KG1 (cell line): ENCODE measurements at regions not wholly inside any gene's neighbourhood (a gene's known extent, or its start where the extent isn't known, plus 50 kb on each side); places are given as distances from the start of the nearest gene placed in this dataset.
"Not testable (repeated sequence)": the region's sequence is repeated elsewhere in the genome, so short reads cannot be mapped to it uniquely, and the experiment has no call there.

ENCODE experiments used
- DNase-seq: peaks from one replicate; lab custom pipeline; 2025; lab: John Stamatoyannopoulos, UW

DNA sequence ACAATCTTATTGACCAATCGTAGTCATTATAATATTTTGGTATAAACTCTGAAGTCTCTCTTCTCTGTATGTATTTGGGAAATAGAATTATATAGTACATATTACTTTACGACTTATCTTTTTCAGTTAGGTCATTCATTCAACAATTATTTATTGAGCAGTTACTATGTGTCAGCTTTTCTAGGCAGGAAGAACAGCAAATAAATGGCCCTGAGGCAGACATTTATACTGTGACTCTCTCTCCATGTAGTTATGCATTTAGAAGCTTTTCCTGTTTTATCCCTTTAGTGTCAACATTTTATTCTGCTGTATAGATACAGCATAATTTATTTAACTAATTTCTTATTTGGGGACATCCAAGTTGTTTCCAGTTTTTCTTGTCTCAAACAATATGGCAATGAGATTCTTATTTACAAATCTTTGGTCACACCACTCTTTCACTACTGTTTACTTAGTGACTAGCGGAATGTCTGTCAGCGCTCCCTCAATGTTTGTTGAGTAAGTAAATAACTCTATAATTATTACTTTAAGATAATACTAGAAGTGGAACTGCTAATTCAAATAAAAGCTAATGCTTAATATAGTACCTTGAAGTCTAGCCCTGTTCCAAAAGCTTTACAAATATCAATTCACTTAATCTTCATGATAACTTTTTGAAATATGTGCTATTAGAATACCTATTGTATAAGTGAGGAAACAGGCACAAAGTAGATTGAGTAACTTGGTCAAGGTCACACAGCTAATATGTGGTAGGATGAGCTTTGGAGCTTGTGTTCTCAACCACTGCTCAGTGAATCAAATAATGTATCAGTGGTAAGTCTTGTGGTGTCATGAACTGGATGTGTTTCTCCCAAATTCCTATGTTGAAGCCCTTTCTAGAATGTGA is 465.6 kb downstream of the SIPA1L2 start:
- DNase-seq: no peak

DNA sequence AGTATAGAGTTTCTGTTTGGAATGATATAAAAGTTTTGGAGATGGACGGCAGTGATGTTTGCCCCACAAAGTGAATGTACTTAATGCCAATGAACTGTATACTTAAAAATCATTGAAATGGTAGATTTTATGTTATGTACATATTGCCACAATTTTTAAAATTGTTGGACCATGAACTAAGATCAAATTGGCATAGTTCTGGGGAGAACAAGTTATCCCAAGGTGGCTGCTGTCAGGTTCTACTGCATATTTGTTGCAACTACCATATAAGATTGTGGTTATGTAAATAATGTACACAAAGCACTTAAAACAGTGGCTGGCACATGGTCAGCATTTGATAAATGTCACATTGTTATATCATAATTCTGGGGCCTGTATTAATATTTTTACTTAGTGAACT is 466.4 kb downstream of the SIPA1L2 start:
- DNase-seq: no peak

DNA sequence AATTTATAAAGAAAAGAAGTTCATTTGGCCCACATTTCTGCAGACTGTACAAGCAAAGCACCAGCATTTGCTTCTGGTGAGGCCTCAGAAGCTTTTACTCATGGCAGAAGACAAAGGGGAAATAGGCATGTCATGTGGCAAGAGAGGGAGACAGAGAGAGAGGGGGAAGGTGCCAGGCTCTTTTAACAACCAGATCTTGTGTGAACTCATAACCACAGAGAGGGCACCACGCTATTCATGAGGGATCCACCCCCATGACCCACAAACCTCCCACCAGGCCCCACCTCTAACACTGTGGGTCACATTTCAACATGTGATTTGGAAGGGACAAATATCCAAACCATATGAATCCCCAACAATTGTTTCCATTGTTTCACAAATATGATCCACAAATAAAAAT is 467.9 kb downstream of the SIPA1L2 start:
- no peak for DNase-seq

DNA sequence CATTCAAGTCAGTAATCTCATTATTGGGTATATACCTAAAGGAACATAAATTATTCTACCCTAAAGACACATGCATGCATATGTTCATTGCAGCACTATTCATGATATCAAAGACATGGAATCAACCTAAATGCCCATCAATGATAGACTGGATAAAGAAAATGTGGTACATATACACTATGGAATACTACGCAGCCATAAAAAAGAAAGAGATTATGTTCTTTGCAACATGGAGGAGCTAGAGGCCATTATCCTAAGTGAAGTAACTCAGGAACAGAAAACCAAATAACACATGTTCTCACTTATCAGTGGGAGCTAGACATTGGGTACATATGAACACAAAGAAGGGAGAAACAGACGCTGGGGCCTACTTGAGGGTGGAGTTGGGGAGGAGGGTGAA is 471.4 kb downstream of the SIPA1L2 start:
- not testable (repeated sequence) for DNase-seq

DNA sequence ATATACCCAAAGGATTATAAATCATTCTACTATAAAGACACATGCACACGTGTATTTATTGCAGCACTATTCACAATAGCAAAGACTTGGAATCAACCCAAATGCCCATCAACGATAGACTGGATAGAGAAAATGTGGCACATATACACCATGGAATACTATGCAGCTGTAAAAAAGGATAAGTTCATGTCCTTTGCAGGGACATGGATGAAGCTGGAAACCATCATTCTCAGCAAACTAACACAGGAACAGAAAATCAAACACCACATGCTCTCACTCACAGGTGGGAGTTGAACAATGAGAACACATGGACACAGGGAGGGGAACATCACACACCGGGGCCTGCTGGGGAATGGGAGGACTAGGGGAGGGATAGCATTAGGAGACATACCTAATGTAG is 473.9 kb downstream of the SIPA1L2 start:
- DNase-seq: not testable (repeated sequence)

DNA sequence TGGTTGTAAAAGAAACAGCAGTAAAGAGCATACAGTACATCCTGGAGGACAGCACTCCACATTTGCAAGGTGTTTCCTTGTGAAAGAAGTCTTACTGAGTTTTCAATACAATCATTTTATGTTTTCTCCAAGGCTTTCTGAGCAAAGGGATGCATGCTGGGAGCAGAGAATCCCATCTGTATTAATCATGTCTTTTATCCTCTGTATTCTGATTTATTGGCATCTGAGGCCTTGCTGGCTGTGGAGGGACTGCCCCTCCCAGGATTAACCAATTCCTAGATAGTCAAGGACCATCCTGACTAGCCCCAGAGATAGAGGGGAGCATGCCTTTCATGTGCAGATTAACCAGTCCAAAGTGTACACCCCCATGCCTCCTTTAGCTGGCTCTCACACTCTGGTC is 476.3 kb downstream of the SIPA1L2 start:
- no peak for DNase-seq

DNA sequence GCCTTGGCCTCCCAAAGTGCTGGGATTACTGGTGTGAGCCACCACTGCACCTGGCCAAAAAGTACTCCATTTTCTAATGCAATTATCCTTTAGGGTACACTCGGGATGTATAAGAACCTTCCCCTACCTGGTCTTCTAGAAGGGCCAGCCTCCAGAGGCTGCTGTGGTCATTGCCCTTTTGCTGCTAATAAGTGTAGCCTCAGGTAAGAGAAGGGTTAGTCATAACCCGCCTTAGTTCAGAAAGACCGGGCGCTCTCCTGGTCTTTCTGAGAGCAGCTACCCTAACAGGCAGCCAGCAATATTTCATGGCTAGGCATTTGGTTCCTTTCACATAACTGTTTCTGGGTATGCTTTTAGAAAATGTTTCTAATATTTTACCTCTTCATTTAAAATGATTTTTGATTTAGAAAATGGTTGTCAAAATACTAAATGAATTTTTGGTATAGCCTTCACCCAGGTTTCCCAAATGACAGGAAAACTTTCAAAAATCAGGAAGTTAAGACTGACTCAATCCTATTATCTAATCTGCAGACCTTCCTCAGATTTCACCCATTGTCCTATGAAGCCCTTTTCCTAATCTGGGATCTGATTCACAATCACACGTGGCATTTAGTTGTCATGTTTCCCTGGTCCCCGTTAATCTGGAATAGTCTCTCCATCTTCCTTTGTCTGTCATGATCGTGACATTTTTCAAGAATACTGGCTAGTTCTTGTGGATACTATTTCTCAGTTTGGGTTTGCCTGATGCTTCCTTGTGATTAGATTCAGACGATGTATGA is 479.0 kb downstream of the SIPA1L2 start:
- no peak for DNase-seq

DNA sequence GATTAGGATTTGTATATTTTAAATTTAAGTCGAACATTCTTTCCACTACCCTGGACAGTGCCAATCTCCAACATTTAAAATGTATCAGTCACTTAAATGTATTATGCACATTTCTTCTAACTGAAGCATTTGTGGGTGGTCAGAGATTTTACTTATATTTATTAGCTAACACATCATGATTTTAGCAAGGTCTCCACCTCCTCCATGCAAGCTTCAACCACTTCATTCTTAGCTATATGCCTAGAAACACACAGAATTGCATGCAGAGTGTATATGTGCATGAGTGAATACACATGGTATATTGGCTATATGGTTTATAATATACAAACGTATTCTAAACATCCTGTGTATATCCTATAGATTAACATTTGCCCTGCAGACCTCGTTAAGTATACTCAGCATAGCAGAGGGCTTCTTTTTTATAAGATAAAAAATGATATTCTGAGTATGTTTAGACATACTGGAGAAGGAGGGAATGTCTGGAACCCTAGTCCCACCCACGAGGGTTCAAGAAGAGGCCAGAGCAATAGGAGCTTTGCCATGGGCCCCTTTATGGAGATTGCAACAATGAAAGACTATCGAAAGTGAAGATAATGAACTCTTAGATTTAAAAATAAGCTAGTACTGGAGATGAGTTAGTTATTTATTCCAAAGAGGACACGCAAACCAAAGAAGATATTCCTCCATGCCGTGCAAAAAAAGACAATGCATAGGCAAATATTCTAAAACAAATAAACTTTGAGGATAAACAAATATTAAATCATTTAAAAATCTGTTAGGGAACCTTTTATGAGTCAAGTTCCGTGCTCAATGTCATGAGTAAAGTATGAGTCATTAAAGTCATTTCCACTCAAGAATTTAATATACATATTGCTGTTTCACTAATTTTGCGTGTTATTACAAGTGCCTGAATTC is 480.4 kb downstream of the SIPA1L2 start:
- no peak for DNase-seq

DNA sequence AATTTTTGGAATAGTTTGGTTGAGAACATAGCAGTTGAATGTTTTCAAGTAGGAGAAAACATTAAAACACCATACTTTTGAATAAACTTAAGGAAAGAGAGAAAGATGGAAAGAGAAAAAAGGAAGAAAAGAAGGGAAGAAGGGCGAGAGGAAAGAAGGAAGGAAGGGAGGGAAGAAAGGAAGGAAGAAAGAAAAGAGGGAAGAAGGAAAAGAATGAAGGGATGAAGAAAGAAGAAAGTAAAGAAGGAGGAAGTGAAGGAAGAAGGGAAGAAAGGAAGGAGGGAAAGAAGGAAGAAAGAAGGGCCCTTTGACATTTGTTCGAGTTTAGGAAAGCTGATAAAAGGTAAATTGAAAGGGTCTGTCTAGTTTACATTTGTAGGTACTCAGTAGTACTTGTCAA is 482.7 kb downstream of the SIPA1L2 start:
- DNase-seq: no peak

DNA sequence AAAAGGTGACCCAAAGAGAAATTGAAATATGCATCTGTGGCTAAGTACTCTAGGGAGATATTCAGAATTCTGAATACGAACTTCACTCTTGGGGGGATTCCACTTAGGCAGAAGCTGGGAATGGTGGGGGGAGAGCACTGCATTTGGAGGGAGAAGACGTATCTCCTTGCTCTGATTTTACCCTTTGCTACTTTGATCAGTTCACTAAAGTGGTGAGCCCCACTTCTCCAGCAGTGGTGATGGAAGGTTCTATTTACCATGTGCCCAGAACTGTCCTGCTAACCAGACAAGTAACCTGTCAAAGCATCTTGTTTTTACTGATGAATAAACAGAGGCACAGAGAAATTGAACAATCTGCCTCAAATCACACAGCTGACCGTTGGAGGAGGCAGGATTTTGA is 483.4 kb downstream of the SIPA1L2 start:
- DNase-seq: no peak

DNA sequence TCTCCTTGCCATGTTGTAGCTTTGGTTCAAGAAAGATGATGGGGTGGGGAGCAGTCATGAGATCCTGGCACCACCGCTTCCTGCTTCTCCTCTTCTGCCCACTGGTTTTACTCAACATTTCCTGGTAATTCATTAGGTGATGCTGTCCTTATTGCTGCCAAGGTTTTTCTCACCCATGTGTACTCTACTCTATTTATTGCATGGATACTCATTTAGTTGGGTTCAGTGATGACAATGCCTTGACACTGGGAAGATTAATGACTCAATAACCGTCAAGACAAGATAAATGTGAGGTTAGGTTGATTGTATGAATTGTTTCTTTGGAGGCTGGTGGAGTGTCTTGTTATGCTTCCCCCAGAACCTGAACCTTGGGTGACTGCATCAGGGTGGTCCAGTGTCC is 484.2 kb downstream of the SIPA1L2 start:
- no peak for DNase-seq

DNA sequence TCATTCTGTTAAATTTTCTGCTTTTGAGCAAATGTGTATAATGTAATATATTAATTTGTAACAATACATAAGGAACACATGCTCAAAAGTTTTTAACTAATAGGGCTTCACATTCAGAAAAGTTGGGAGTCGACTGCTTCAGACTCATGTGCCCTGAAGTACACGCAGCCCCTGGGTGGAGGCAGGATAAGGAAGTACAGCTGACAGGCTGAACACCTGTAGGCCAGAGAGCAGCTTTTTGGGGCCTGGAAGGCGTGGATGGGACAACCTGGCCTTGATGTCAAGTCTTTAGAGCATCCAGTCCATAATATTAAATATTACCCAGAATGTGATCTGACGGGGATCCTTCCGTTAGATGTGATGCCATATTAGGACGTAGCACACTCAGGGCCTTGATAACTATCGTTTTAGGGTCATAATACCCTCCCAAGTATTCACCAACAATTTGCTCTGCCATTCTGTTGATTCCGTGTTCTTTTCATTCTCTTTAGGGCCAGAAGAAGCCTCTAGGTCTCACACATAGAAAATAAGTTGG is 485.2 kb downstream of the SIPA1L2 start:
- DNase-seq: no peak

DNA sequence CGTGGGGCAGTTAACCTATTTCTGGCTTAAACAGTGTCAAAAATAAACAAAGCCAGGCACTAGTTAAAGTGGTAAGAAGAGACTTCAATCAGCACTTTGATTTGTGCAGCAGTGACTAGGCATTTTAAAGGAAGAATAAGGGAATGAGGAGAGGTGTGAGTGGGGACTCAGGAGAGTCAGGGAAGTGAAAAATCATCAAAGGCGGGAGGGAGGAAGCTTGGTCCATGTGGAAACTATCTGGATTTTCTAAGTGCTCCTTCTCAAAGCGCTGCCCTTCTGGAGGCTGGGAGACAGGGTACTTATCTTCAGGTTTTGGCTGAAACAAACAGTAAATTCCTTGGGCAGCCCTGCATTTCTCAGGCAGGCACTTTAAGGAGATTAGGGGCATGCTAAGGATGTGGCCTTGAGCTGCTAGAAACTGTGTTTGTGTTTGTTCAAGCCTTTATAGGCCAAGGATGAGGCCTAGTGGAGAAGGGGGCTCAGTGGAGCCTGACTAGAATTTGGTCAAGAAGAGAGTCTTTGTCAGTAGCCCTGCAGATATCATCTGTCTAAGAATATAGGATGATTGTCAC is 486.5 kb downstream of the SIPA1L2 start:
- DNase-seq: no peak

DNA sequence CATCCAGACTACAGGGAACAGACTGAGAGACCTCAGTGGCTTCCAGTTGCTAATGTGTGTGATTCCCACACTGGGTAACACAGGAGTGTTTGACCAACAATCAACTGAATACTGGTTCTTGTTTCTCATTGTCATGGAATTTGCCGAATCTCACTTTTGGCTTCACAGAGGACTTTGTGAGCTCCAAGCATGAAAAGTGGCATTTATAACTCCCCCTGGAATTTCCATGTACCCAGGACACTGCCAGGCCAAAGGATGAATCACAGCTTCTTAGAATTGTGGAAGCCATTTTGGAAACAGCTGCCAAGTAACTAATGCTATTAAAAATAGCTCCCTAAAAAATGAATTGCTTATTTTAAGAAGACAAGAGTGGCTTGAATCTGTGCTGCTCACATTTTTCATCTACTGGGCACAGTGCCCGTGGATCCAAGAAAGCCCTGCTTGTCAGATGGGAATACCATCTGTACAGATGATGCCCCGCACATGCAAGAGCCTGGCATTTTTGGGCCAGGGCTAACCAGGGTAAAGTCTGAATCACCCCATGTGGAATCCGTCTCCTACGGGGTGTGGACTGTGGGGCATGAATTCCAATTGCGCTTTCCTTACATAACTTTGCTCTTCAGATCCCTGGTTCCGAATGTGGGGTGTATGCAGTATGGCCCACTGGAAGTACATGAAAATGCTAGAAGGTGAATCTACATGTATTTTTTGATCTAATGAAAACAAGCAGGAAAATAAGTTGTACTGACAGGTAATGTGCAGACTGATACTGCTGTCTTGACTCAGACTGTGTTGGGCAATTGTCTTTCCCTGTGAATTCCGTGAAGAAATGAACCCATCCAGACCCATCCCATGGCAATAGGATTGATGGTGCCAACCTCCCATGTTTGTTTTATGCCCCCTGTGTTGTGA is 487.3 kb downstream of the SIPA1L2 start:
- DNase-seq: no peak

DNA sequence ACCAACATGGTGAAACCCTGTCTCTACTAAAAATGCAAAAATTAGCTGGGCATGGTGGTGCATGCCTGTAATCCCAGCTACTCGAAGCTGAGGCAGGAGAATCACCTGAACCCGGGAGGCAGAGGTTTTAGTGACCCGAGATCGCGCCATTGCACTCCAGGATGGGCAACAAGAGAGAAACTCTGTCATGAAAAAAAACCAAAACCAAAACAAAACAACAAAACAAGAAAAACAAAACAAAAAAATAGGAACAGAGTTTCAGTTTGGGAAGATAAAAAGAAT is 488.8 kb downstream of the SIPA1L2 start:
- DNase-seq: not testable (repeated sequence)

DNA sequence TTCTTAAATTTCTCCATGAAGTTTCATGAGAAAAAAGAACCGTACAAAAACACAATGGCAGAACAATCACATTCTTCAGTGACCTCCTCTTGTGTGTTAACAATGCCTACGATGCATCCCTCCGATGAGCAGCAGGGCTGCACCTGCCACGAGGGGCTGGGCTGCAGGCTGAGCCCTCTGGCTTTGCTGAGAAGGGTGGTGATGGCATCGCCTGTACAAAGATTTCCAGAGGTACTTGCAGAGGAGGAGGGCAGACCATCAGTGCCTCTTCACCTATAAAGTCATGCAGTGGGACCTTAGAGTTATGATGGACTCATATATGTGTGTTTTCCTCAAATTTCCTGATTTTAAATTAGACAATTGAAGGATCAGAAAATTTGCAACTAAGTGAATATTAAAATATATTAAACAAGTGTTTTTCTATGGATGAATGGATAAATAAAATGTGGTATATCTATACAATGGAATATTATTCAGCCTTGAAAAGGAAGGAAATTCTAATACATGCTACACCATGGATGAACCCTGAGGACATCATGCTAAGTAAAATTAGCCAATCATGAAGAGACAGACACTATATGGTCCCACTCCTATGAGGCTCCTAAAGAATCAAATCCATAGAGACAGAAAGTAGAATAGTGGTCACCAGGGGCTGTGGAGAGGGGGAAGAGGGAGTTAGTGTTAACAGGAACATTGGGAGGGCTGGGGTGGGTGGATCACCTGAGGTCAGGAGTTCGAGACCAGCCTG is 489.3 kb downstream of the SIPA1L2 start:
- no peak for DNase-seq

DNA sequence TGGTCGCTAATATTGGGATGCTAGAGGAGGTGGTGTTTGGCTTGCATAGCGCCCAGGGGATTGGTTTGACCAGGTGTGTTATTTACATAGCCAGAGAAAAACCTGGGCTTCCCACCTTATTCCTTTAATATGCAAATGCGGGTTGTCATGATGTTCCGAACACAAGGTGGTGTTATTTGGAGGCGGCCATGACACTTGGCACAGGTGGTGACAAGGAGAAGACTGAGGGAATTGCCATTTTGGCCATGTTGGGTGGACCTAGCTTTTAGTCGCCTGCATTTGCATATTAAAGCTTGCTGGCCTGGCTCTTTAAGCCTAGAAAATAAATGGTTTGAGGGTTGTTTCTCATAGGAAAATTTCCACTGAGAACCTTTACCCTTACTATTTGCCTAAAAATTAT is 490.5 kb downstream of the SIPA1L2 start:
- no peak for DNase-seq

DNA sequence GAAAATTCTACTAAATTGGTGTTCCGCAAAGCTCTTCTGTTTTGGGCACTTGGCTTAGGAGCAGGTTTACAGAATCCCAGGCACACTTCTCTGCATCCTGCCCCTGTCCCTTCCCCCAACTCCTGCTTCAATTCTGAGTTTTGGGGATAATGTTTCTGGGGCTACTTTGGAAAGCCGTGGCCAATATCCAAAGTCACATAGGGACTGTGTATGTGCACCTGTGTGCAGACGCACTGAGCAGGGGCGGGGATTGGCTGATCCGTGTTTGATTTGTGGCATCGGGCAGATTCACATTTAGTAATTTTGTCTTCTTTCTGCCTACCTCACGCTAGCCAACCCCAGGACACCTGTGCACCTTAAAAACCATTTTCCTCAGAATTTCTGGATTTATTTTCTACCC is 491.9 kb downstream of the SIPA1L2 start:
- no peak for DNase-seq

DNA sequence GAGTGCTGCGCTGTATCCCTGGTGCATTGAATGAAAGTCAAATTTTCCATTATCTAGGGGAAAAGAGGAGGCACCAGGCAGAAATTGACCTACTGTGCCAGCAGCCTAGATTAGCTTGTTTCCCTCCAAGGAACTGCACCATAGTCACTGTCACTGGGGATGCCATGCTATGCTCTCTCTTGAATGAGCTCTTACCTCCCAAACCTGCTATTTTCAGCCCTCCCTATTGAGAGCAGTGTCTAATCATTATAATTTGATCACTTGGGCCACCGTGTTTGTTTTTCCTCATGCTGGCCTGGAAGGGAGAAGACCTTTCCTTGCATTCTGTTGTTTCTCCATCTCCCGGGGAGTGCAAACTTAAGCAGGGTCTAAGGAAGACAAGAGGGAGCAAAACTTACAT is 492.9 kb downstream of the SIPA1L2 start:
- no peak for DNase-seq

DNA sequence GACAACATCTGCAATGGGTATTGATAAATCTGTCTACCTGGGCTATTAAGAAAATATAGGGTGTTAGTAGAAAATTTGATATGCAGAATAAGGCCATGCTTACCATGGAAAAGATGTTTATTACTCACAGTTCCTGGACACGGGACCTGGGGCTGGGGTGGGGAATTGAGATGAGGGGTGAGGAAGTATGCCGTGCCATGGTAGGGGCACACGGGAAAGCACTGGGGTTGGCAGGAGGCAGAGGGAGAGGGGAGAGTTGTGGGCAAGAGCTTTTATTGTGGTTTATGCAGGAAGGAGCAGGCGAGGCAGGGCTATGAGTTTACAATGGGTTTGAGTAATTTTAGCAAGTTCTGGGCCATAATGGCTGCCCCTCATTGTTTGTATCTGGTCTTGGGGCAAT is 493.8 kb downstream of the SIPA1L2 start:
- DNase-seq: no peak
